GM21360 (cell line): ENCODE measurements at regions not wholly inside any gene's neighbourhood (a gene's known extent, or its start where the extent isn't known, plus 50 kb on each side); places are given as distances from the start of the nearest gene placed in this dataset.
"Not testable (repeated sequence)": the region's sequence is repeated elsewhere in the genome, so short reads cannot be mapped to it uniquely, and the experiment has no call there.

Experiments
- ATAC-seq: cut with Tn5 transposase; IDR thresholded peaks from one replicate; pipeline ENCODE4 v1.9.1; 2021; ENCODE audit warnings: mild to moderate bottlenecking, moderate library complexity; ENCODE audit not compliant: unreplicated experiment

- no peak for ATAC-seq
Observed at GRCh38 chr2:7368211-7368610, 451.0 kb downstream of the RNF144A start.

GRCh38 chr2:7373156-7373555 lies 455.9 kb downstream of the RNF144A start:
- no peak for ATAC-seq

GRCh38 chr2:7375901-7376300 lies 458.7 kb downstream of the RNF144A start:
- ATAC-seq, result no peak

- ATAC-seq, result no peak
Observed at GRCh38 chr2:7377916-7378569, 460.8 kb downstream of the RNF144A start.

- ATAC-seq, result no peak
Observed at GRCh38 chr2:7378591-7378990, 461.4 kb downstream of the RNF144A start.

GRCh38 chr2:7379799-7380198 lies 462.6 kb downstream of the RNF144A start:
- no peak for ATAC-seq

GRCh38 chr2:7384773-7385349 lies 467.6 kb downstream of the RNF144A start:
- ATAC-seq, result no peak

- not testable (repeated sequence) for ATAC-seq
Observed at GRCh38 chr2:7390311-7390710, 473.1 kb downstream of the RNF144A start.

- no peak for ATAC-seq
Observed at GRCh38 chr2:7392076-7392787, 475.0 kb downstream of the RNF144A start.

GRCh38 chr2:7394195-7394594 lies 477.0 kb downstream of the RNF144A start:
- no peak for ATAC-seq

- ATAC-seq, result no peak
Observed at GRCh38 chr2:7400628-7401027, 483.4 kb downstream of the RNF144A start.

DNA sequence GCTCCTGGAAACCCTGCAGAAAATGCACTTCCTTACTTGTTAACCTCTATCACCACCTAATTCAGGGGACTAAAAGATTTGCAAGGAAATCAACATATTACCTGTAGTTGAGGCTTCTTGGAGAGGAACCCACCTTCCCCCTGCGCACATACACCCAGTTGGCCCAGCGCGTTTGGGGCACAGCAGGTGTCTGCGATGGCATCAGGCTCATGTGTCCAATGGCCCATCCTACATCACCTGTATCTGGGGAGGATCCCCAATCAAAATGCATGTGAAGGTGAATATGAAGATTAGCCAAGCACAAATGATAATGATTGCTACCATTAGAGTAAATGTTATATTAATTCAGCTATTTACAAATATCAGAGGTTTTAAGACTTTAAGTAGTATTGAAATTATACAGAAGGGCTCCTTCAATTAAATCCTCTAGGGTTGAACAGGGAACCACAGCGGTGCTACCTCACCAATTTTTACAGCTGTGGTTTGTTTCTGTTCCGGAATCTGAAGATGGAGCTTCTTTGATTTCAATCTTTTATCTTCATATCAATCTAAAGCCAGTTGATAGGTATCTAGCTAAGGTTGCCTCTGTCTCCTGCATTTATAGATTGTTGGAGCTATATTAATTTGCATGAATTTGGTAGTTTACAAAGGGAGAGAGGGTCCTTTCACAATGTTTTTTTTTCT lies 486.0 kb downstream of the RNF144A start:
- no peak for ATAC-seq

GRCh38 chr2:7405861-7406715 lies 488.9 kb downstream of the RNF144A start:
- no peak for ATAC-seq

GRCh38 chr2:7407001-7407400 lies 489.8 kb downstream of the RNF144A start:
- ATAC-seq, result no peak

- ATAC-seq, result no peak
Observed at GRCh38 chr2:7407906-7408680, 490.9 kb downstream of the RNF144A start.

GRCh38 chr2:7411691-7412090 lies 494.5 kb downstream of the RNF144A start:
- ATAC-seq, result no peak

- no peak for ATAC-seq
Observed at GRCh38 chr2:7417845-7418742, 500.9 kb downstream of the RNF144A start.

GRCh38 chr2:7419186-7419585 lies 502.0 kb downstream of the RNF144A start:
- ATAC-seq, result no peak

- ATAC-seq, result no peak
Observed at GRCh38 chr2:7419814-7420311, 502.7 kb downstream of the RNF144A start.
